IMR-90 (cell line): ENCODE measurements at regions not wholly inside any gene's neighbourhood (a gene's known extent, or its start where the extent isn't known, plus 50 kb on each side); places are given as distances from the start of the nearest gene placed in this dataset.
"Not testable (repeated sequence)": the region's sequence is repeated elsewhere in the genome, so short reads cannot be mapped to it uniquely, and the experiment has no call there.

Experiments used
- ATAC-seq: fragments of 200-7000 bp; cut with Tn5 transposase; 2 replicates; pipeline ENCODE4 v1.9.1; 2020; ENCODE audit warnings: low read depth, mild to moderate bottlenecking, moderate library complexity
- BruUV-seq: library from RNA; stranded (reverse); fragments of 400-500 nt; replicated peaks from 2 replicates; lab custom pipeline; 2021; lab: Mats Ljungman, UMichigan
- CTCF ChIA-PET: fragments of 300-600 bp; formaldehyde crosslinking; extraction: SDS; loops from one replicate; lab custom pipeline; 2021; ENCODE audit warnings: antibody characterized with exemption; lab: Yijun Ruan, JAX
- POLR2A ChIA-PET: fragments of 300-600 bp; sonication (Branson Sonifier 250); formaldehyde crosslinking; loops from one replicate; lab custom pipeline; 2022; ENCODE audit warnings: antibody characterized with exemption; ENCODE audit not compliant: unreplicated experiment; lab: Charles Lee
- DNase-seq: peaks from one replicate; pipeline ENCODE4 v3.0.0; 2013
- H2AFZ ChIP-seq: replicated peaks from 2 replicates; pipeline ENCODE3; 2013; ENCODE audit warnings: low read length, mild to moderate bottlenecking; ENCODE audit not compliant: poor library complexity
- H2AK5ac ChIP-seq: 2 replicates; pipeline ENCODE4 v1.6.1; 2013; ENCODE audit warnings: low read depth, low read length, inconsistent platforms
- H2AK9ac ChIP-seq: replicated peaks from 2 replicates; pipeline ENCODE3; 2013; ENCODE audit warnings: mild to moderate bottlenecking, low read depth, low read length, moderate library complexity; ENCODE audit not compliant: poor library complexity
- H2BK120ac ChIP-seq: 2 replicates; pipeline ENCODE4 v1.6.1; 2013; ENCODE audit warnings: low read depth, low read length, inconsistent platforms
- H2BK15ac ChIP-seq: 3 replicates; pipeline ENCODE4 v1.6.1; 2013; ENCODE audit warnings: low read depth, low read length, inconsistent platforms
- H2BK20ac ChIP-seq: 2 replicates; pipeline ENCODE4 v1.6.1; 2013; ENCODE audit warnings: low read depth, mild to moderate bottlenecking, inconsistent platforms, low read length, moderate library complexity
- H2BK5ac ChIP-seq: 2 replicates; pipeline ENCODE4 v1.6.1; 2013; ENCODE audit warnings: mild to moderate bottlenecking, low read depth, low read length, inconsistent platforms; ENCODE audit not compliant: poor library complexity, severe bottlenecking
- H3K14ac ChIP-seq: replicated peaks from 2 replicates; pipeline ENCODE4 v1.6.1; 2013; ENCODE audit warnings: low read depth, low read length, inconsistent platforms
- H3K18ac ChIP-seq: 2 replicates; pipeline ENCODE4 v1.6.1; 2013; ENCODE audit warnings: low read depth, low read length, control low read depth
- H3K23ac ChIP-seq: 2 replicates; pipeline ENCODE4 v1.6.1; 2013; ENCODE audit warnings: low read depth, low read length, inconsistent platforms
- H3K27ac ChIP-seq: 2 replicates; pipeline ENCODE4 v1.5.1; 2013; ENCODE audit warnings: mild to moderate bottlenecking, control low read depth, low read length; ENCODE audit not compliant: insufficient read depth
- H3K27me3 ChIP-seq: 2 replicates; pipeline ENCODE4 v1.6.1; 2013; ENCODE audit warnings: low read length; ENCODE audit not compliant: control insufficient read depth, insufficient read depth
- H3K36me3 ChIP-seq: 2 replicates; pipeline ENCODE4 v1.6.1; 2013; ENCODE audit warnings: low read length, mixed read lengths; ENCODE audit not compliant: control insufficient read depth, insufficient read depth
- H3K4ac ChIP-seq: 2 replicates; pipeline ENCODE4 v1.6.1; 2013; ENCODE audit warnings: low read depth, low read length, inconsistent platforms
- H3K4me1 ChIP-seq: 2 replicates; pipeline ENCODE4 v1.6.1; 2013; ENCODE audit warnings: low read length, mixed read lengths; ENCODE audit not compliant: control insufficient read depth, insufficient read depth
- H3K4me2 ChIP-seq: 2 replicates; pipeline ENCODE4 v1.6.1; 2013; ENCODE audit warnings: low read depth, mild to moderate bottlenecking, control low read depth, low read length, moderate library complexity
- H3K4me3 ChIP-seq: 2 replicates; pipeline ENCODE4 v1.5.1; 2013; ENCODE audit warnings: low read depth, mild to moderate bottlenecking, control low read depth, low read length, moderate library complexity; ENCODE audit not compliant: insufficient read depth
- H3K56ac ChIP-seq: 2 replicates; pipeline ENCODE4 v1.6.1; 2013; ENCODE audit warnings: low read length, inconsistent platforms; ENCODE audit not compliant: insufficient read depth; ENCODE audit errors: extremely low read depth
- H3K79me1 ChIP-seq, 2 experiments: 2 replicates each; pipeline ENCODE4 v1.6.1; 2013; ENCODE audit warnings: low read length in 2 of 2, inconsistent platforms in 1 of 2, low read depth in 1 of 2
- H3K9ac ChIP-seq: 2 replicates; pipeline ENCODE4 v1.6.1; 2013; ENCODE audit warnings: low read depth, low read length, control low read depth
- H3K9me1 ChIP-seq: 2 replicates; pipeline ENCODE4 v1.6.1; 2013; ENCODE audit warnings: low read length, inconsistent platforms; ENCODE audit not compliant: insufficient read depth
- H3K9me3 ChIP-seq: 2 replicates; pipeline ENCODE4 v1.6.1; 2013; ENCODE audit warnings: low read length; ENCODE audit not compliant: control insufficient read depth, insufficient read depth
- H4K20me1 ChIP-seq: 2 replicates; pipeline ENCODE4 v1.6.1; 2013; ENCODE audit warnings: low read length, inconsistent platforms; ENCODE audit not compliant: insufficient read depth
- H4K5ac ChIP-seq: 2 replicates; pipeline ENCODE4 v1.6.1; 2013; ENCODE audit warnings: mild to moderate bottlenecking, low read depth, low read length, control low read depth
- H4K8ac ChIP-seq, 2 experiments: 2 replicates each; pipeline ENCODE4 v1.6.1; 2013; ENCODE audit warnings: low read depth in 2 of 2, low read length in 2 of 2, control low read depth in 1 of 2, inconsistent platforms in 1 of 2
- H4K91ac ChIP-seq: 2 replicates; pipeline ENCODE4 v1.6.1; 2013; ENCODE audit warnings: low read depth, low read length, inconsistent platforms; ENCODE audit not compliant: insufficient read depth
- CHD1 ChIP-seq: IDR thresholded peaks from 2 replicates; pipeline ENCODE4 v1.6.1; 2012; ENCODE audit warnings: low read depth, low read length, improper control_type of control experiment
- CTCF ChIP-seq: conservative IDR thresholded peaks from 2 replicates; pipeline ENCODE4 v1.5.1; 2012; ENCODE audit warnings: mild to moderate bottlenecking, low read depth, low read length, improper control_type of control experiment
- FOS ChIP-seq: fragments of 150-350 bp; IDR thresholded peaks from 2 replicates; pipeline ENCODE4 v1.6.1; 2016; ENCODE audit warnings: low read depth, low read length
- MAFK ChIP-seq: IDR thresholded peaks from 2 replicates; pipeline ENCODE4 v1.6.1; 2012; ENCODE audit warnings: low read depth, low read length, improper control_type of control experiment
- MXI1 ChIP-seq: IDR thresholded peaks from 2 replicates; pipeline ENCODE4 v1.6.1; 2012; ENCODE audit warnings: low read depth, mild to moderate bottlenecking, low read length, moderate library complexity, borderline replicate concordance
- POLR2A ChIP-seq: IDR thresholded peaks from 2 replicates; pipeline ENCODE4 v1.6.1; 2012; ENCODE audit warnings: mild to moderate bottlenecking, low read depth, low read length
- RAD21 ChIP-seq: IDR thresholded peaks from 2 replicates; pipeline ENCODE4 v1.6.1; 2012; ENCODE audit warnings: low read length, improper control_type of control experiment
- USF2 ChIP-seq: fragments of 150-350 bp; IDR thresholded peaks from 2 replicates; pipeline ENCODE4 v1.6.1; 2017; ENCODE audit warnings: mild to moderate bottlenecking, antibody characterized with exemption, low read length, low read depth
- WGBS, 2 experiments: methylation state at CpG; one replicate each; pipeline versions ENCODE4 v1.1.5 to v1.1.7; 2013; ENCODE audit warnings: missing lambda C conversion rate in 2 of 2; ENCODE audit not compliant: insufficient read length in 1 of 2; ENCODE audit errors: extremely low coverage in 2 of 2; 5-methylcytosine and 5-hydroxymethylcytosine counted together
- dilution Hi-C: fragments of 300-500 bp; cut with HindIII; formaldehyde crosslinking; loops from one replicate; pipeline ENCODE4 v1.14.3; 2018; ENCODE audit warnings: low sequenced_read_pairs; ENCODE audit not compliant: unreplicated experiment
- in situ Hi-C: fragments of 300-500 bp; cut with MboI; formaldehyde crosslinking; loops from 3 replicates; pipeline ENCODE4 v1.14.3; 2019; ENCODE audit warnings: low sequenced_read_pairs, inconsistent platforms, mixed read lengths
- intact Hi-C: fragments of 100-400 bp; cut with micrococcal nuclease; formaldehyde crosslinking; loops from 2 replicates; pipeline ENCODE4 v1.10.0; 2022

- no peak overlapping the region for H2AK5ac ChIP-seq
- no peak overlapping the region for H4K5ac ChIP-seq
- ATAC-seq (no peak), DNase-seq (no peak)
- 20% methylated on average over 1 of the region's 2 CpGs; no CpG with 5 or more reads in 1 of the 2 experiments for WGBS, 2 experiments
- no peak overlapping the region for H3K56ac ChIP-seq
- H3K18ac ChIP-seq = no peak overlapping the region
- H2AFZ ChIP-seq = no peak overlapping the region
- CTCF ChIA-PET = interaction anchor here (0.9 kb wide), 1 partner anchor 14 kb away, joined by 3 read pairs; no protein-coding TSS in a partner anchor
- H3K4ac ChIP-seq = no peak overlapping the region
- no peak overlapping the region for H2BK20ac ChIP-seq
- H3K23ac ChIP-seq = no peak overlapping the region
- H3K9me1 ChIP-seq = no peaks in the 10 kb centered on the region
- peaks cover 11% of the 10 kb centered on the region for H3K9me3 ChIP-seq
- BruUV-seq = no TSS peak
- intact Hi-C loops = no loop called here
- no peak overlapping the region for H3K4me2 ChIP-seq
- H3K27ac ChIP-seq = no peak overlapping the region
- no peak overlapping the region for H3K9ac ChIP-seq
- no peaks in the 10 kb centered on the region for H3K27me3 ChIP-seq
- dilution Hi-C loops = no loop called here
- in situ Hi-C loops = no loop called here
- no peaks in the 10 kb centered on the region for H3K4me1 ChIP-seq
- H3K14ac ChIP-seq = no peak overlapping the region
- no peaks in the 10 kb centered on the region for H3K36me3 ChIP-seq
- no peak for TF ChIP-seq CHD1
- no peak for TF ChIP-seq USF2
- no peak for TF ChIP-seq CTCF
- TF ChIP-seq MXI1 = no peak
- TF ChIP-seq POLR2A = no peak
- TF ChIP-seq RAD21 = no peak
- no peak for TF ChIP-seq MAFK
- TF ChIP-seq FOS = no peak
- no peak overlapping the region for H3K4me3 ChIP-seq
- no peaks in the 10 kb centered on the region for H3K79me1 ChIP-seq
- H4K8ac ChIP-seq = no peak overlapping the region
- POLR2A ChIA-PET = no interaction called here
- no peak overlapping the region for H2BK15ac ChIP-seq
- H2BK120ac ChIP-seq = no peak overlapping the region
- no peak overlapping the region for H2BK5ac ChIP-seq
- H2AK9ac ChIP-seq = no peak overlapping the region
- H4K20me1 ChIP-seq = no peaks in the 10 kb centered on the region
- no peak overlapping the region for H4K91ac ChIP-seq
Observed at GRCh38 chr1:181969902-181970301, 91.6 kb downstream of the ZNF648 start.

DNA sequence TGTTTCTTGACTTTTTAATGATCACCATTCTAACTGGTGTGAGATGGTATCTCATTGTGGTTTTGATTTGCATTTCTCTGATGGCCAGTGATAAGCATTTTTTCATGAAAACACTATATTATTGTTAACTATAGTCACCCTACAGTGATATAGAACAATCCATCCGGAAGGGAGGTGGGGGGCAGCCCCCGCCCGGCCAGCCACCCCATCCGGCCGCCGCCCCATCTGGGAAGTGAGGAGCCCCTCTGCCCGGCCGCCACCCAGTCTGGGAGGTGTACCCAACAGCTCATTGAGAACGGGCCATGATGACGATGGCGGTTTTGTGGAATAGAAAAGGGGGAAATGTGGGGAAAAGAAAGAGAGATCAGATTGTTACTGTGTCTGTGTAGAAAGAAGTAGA lies 106.8 kb downstream of the ZNF648 start:
- POLR2A ChIA-PET, H3K27ac ChIP-seq, BruUV-seq, H3K4me3 ChIP-seq, H2BK15ac ChIP-seq, H3K27me3 ChIP-seq, H3K18ac ChIP-seq, H4K8ac ChIP-seq, H3K14ac ChIP-seq, DNase-seq, H2BK120ac ChIP-seq, H2AFZ ChIP-seq, H3K9me1 ChIP-seq, H4K20me1 ChIP-seq, dilution Hi-C loops, in situ Hi-C loops, H3K9me3 ChIP-seq, H3K36me3 ChIP-seq, H2BK5ac ChIP-seq, H3K4ac ChIP-seq, H4K91ac ChIP-seq, H3K4me1 ChIP-seq, H3K79me1 ChIP-seq, H2AK5ac ChIP-seq, H2AK9ac ChIP-seq, ATAC-seq, H4K5ac ChIP-seq, H2BK20ac ChIP-seq, CTCF ChIA-PET, H3K4me2 ChIP-seq, intact Hi-C loops, H3K56ac ChIP-seq, H3K9ac ChIP-seq, H3K23ac ChIP-seq: not testable (repeated sequence)
- WGBS, 2 experiments = no CpG with 5 or more reads among the region's 11 CpGs
